B cell (primary cell): ENCODE measurements at regions not wholly inside any gene's neighbourhood (a gene's known extent, or its start where the extent isn't known, plus 50 kb on each side); places are given as distances from the start of the nearest gene placed in this dataset.

Experiments
- ATAC-seq: fragments of 200-7000 bp; cut with Tn5 transposase; one replicate; pipeline ENCODE4 v1.10.0; 2021; ENCODE audit warnings: low read depth, mild to moderate bottlenecking, moderate number of reproducible peaks, moderate library complexity
- CTCF ChIA-PET: fragments of 350-600 bp; sonication (Branson Sonifier 250); formaldehyde crosslinking; loops from one replicate; lab custom pipeline; 2021; ENCODE audit warnings: antibody characterized with exemption, inconsistent platforms; lab: Charles Lee
- POLR2A ChIA-PET: fragments of 350-600 bp; sonication (Branson Sonifier 250); formaldehyde crosslinking; loops from one replicate; lab custom pipeline; 2021; ENCODE audit warnings: antibody characterized with exemption; lab: Charles Lee
- DNase-seq: peaks from one replicate; pipeline ENCODE4 v3.0.0; 2013
- H2AFZ ChIP-seq: 2 replicates; pipeline ENCODE4 v1.6.1; 2012; ENCODE audit warnings: mild to moderate bottlenecking, low read depth, low read length; ENCODE audit not compliant: insufficient read depth, poor library complexity, severe bottlenecking
- H3K27ac ChIP-seq, 2 donors: 1 replicate in 1 of 2; 2 replicates in 1 of 2; pipeline ENCODE4 v1.5.1; 2012 to 2013; ENCODE audit warnings: low read length in 2 of 2, mild to moderate bottlenecking in 2 of 2, moderate library complexity in 1 of 2
- H3K27me3 ChIP-seq, 4 experiments: fragments of 200-600 bp in 1 of 4; sonication (generic) in 1 of 4; replicated peaks in 1 of 4; 1 replicate in 2 of 4; 2 replicates in 2 of 4; pipeline versions ENCODE4 v1.6.1 to v1.7.0; 2013 to 2016; ENCODE audit warnings: low read length in 3 of 4, mild to moderate bottlenecking in 2 of 4, mixed read lengths in 1 of 4, moderate library complexity in 1 of 4; ENCODE audit not compliant: insufficient read depth in 4 of 4, control insufficient read depth in 3 of 4; ENCODE audit errors: control extremely low read depth in 1 of 4
- H3K36me3 ChIP-seq, 2 experiments: replicated peaks in 1 of 2; 1 replicate in 1 of 2; 2 replicates in 1 of 2; pipeline versions ENCODE4 v1.6.1 to v1.7.1; 2013; ENCODE audit warnings: low read length in 1 of 2; ENCODE audit not compliant: insufficient read depth in 2 of 2, control insufficient read depth in 1 of 2; ENCODE audit errors: control extremely low read depth in 1 of 2, extremely low read depth in 1 of 2
- H3K4me1 ChIP-seq, 2 donors: fragments of 200-600 bp in 1 of 2; sonication (generic) in 1 of 2; 1 replicate in 1 of 2; 2 replicates in 1 of 2; pipeline versions ENCODE4 v1.5.1 to v1.6.1; 2013 to 2017; ENCODE audit warnings: low read length in 2 of 2; ENCODE audit not compliant: control insufficient read depth in 2 of 2, insufficient read depth in 2 of 2
- H3K4me2 ChIP-seq: replicated peaks from 2 replicates; pipeline ENCODE3; 2012; ENCODE audit warnings: mild to moderate bottlenecking, low read depth, low read length; ENCODE audit not compliant: poor library complexity, severe bottlenecking
- H3K4me3 ChIP-seq, 5 experiments: fragments of 200-600 bp in 1 of 5; sonication (generic) in 1 of 5; 1 replicate in 3 of 5; 2 replicates in 2 of 5; pipeline versions ENCODE4 v1.5.1 to v1.7.0; 2011 to 2016; ENCODE audit warnings: low read length in 4 of 5, mild to moderate bottlenecking in 4 of 5, low read depth in 2 of 5, control low read depth in 1 of 5, moderate library complexity in 1 of 5; ENCODE audit not compliant: insufficient read depth in 1 of 5; ENCODE audit errors: control extremely low read depth in 1 of 5, extremely low read depth in 1 of 5
- H3K79me2 ChIP-seq: fragments of 200-600 bp; sonication (generic); one replicate; pipeline ENCODE4 v1.6.0; 2016; ENCODE audit warnings: low read length; ENCODE audit not compliant: control insufficient read depth, insufficient read depth
- H3K9ac ChIP-seq: fragments of 200-600 bp; sonication (generic); 2 replicates; pipeline ENCODE4 v1.6.1; 2017; ENCODE audit warnings: mild to moderate bottlenecking, low read length, moderate library complexity
- H3K9me3 ChIP-seq, 3 donors: one replicate each; pipeline versions ENCODE4 v1.6.1 to v1.7.1; 2013; ENCODE audit warnings: low read length in 2 of 3; ENCODE audit not compliant: control insufficient read depth in 2 of 3, insufficient read depth in 1 of 3; ENCODE audit errors: control extremely low read depth in 1 of 3
- H4K20me1 ChIP-seq: 2 replicates; pipeline ENCODE4 v1.6.0; 2012; ENCODE audit warnings: mild to moderate bottlenecking, low read length; ENCODE audit not compliant: insufficient read depth, control insufficient read depth, poor library complexity, severe bottlenecking
- H3K27ac Mint-ChIP-seq: one replicate; pipeline ENCODE4 v1.8.0; 2021; ENCODE audit warnings: mixed read lengths
- H3K27me3 Mint-ChIP-seq: one replicate; pipeline ENCODE4 v1.8.0; 2021; ENCODE audit warnings: mixed read lengths
- H3K4me1 Mint-ChIP-seq: one replicate; pipeline ENCODE4 v1.8.0; 2021; ENCODE audit warnings: mixed read lengths
- H3K4me3 Mint-ChIP-seq: one replicate; pipeline ENCODE4 v1.8.0; 2021; ENCODE audit warnings: mixed read lengths
- H3K9me3 Mint-ChIP-seq: one replicate; pipeline ENCODE4 v1.8.0; 2022; ENCODE audit warnings: mixed read lengths; ENCODE audit not compliant: insufficient read depth
- EZH2 ChIP-seq: IDR thresholded peaks from 2 replicates; pipeline ENCODE4 v1.6.1; 2012; ENCODE audit warnings: borderline replicate concordance, low read depth, mild to moderate bottlenecking, moderate library complexity, low read length; ENCODE audit not compliant: insufficient read depth, poor library complexity, severe bottlenecking
- WGBS: methylation state at CpG from one replicate; pipeline ENCODE4 v1.1.5; 2013; ENCODE audit warnings: missing lambda C conversion rate; ENCODE audit not compliant: insufficient coverage; 5-methylcytosine and 5-hydroxymethylcytosine counted together
- intact Hi-C: fragments of 100-400 bp; cut with micrococcal nuclease; formaldehyde crosslinking; loops from one replicate; pipeline ENCODE4 v1.10.0; 2022
- TF ChIP-seq, protein P1 (sequence below): fragments of 200-600 bp; IDR thresholded peaks from one replicate; pipeline ENCODE4 v1.8.0; 2022; ENCODE audit warnings: antibody characterized with exemption, mild to moderate bottlenecking

DNA sequence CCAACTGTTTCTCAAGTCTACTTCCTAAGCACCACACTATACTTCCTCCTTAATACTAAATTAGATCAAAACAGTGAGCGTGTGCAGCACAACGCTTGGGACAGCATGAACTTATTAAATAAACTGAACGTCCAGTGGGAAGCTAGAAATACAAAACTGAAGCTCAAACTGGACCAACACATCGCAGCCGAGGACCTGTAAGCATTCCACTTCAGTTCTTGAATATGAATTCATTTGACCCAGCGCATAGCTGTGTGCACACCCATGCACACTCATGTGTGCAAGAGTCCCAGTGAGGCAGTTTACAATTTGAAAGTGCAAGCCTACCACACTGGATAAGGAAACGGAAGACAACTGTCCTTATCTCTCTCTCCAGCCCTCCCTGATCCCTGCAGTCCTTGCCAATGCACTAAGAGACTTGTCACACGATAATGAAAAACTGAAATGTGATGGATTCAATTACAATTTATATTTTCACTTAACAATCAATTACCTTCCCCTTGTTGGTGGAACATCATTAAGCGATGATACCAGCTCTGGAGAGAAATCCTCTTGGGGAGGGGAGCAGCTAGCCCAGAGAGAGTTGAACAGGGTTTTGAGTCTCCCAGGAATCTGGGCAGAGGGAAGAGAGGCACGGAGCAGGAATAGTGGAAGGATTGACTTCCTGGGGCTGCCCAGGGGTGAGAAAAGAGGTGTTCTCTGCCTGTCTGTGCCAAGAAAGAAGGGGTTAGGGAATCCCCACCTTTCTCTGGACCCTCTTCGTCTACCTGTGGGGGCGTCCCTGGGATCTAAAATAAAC lies 186.5 kb upstream of the KLHL29 start:
- Histone ChIP-seq H4K20me1 (no peaks in the 10 kb centered on the region), H2AFZ (no peak overlapping the region), H3K79me2 (no peaks in the 10 kb centered on the region), H3K4me3 (no peak overlapping the region), H3K27me3 (no peaks in the 10 kb centered on the region), H3K9me3 (peaks cover 0 to 7% (median 0%) of the 10 kb centered on the region in 3 donors), H3K27ac (no peak overlapping the region), H3K4me1 (no peaks in the 10 kb centered on the region), H3K4me2 (no peak overlapping the region), H3K9ac (no peak overlapping the region), H3K36me3 (no peaks in the 10 kb centered on the region)
- TF ChIP-seq, protein P1, sequence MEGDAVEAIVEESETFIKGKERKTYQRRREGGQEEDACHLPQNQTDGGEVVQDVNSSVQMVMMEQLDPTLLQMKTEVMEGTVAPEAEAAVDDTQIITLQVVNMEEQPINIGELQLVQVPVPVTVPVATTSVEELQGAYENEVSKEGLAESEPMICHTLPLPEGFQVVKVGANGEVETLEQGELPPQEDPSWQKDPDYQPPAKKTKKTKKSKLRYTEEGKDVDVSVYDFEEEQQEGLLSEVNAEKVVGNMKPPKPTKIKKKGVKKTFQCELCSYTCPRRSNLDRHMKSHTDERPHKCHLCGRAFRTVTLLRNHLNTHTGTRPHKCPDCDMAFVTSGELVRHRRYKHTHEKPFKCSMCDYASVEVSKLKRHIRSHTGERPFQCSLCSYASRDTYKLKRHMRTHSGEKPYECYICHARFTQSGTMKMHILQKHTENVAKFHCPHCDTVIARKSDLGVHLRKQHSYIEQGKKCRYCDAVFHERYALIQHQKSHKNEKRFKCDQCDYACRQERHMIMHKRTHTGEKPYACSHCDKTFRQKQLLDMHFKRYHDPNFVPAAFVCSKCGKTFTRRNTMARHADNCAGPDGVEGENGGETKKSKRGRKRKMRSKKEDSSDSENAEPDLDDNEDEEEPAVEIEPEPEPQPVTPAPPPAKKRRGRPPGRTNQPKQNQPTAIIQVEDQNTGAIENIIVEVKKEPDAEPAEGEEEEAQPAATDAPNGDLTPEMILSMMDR: no peak
- intact Hi-C loops: no loop called here
- no peak for DNase-seq
- WGBS: 90% methylated on average over 11 of the region's 12 CpGs
- H3K27me3 Mint-ChIP-seq: peaks cover 7% of the 10 kb centered on the region
- no peaks in the 10 kb centered on the region for H3K4me1 Mint-ChIP-seq
- H3K9me3 Mint-ChIP-seq: peaks cover 5% of the 10 kb centered on the region
- POLR2A ChIA-PET: no interaction called here
- CTCF ChIA-PET: no interaction called here
- H3K4me3 Mint-ChIP-seq: no peak overlapping the region
- no peak for ATAC-seq
- no peak overlapping the region for H3K27ac Mint-ChIP-seq

DNA sequence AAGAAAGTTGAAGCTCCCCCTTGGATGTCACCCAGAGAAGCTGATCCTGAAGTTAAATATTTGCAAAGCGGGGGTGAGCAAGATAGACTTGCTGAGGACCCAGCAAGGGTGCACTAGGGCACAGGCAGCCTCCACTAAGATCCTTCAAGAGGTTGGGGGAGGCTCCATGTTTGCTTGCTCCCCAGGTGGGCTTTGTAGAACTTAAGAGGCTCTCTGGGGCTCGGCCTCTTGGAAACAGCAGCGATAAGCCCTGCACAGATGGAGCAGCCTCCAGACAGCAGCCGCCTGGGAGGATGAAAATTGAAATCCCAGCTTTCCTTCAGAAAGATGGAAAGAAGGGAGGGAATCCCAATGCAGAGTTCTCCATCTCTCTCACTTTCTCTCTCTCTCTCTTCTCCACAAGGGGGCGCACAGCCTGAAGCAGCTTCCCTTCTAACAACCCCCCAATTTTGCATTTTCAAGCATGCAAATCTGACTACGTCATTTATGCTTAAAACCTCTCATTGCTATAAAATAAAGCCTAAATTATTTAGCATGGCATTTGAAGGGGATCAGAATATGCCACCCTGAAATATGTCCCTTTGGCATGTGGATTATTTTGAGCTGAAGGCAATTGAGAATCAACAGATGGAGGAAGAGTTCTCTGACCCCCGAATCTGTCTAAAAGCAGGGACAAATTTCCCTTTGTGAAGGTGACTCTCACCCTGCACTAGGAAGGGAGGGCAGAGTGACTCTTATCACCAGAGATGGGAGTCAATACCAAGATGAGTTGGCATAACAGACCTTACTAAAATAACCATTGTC lies 185.7 kb upstream of the KLHL29 start:
- no peaks in the 10 kb centered on the region for H4K20me1 ChIP-seq
- intact Hi-C loops: no loop called here
- H3K36me3 ChIP-seq: no peaks in the 10 kb centered on the region
- Mint-ChIP-seq H3K27ac (no peak overlapping the region), H3K9me3 (peaks cover 7% of the 10 kb centered on the region), H3K4me1 (no peaks in the 10 kb centered on the region), H3K27me3 (peaks cover 7% of the 10 kb centered on the region), H3K4me3 (no peak overlapping the region)
- ChIA-PET CTCF (no interaction called here), POLR2A (no interaction called here)
- H3K79me2 ChIP-seq: no peaks in the 10 kb centered on the region
- 88% methylated on average over 3 of the region's 7 CpGs for WGBS
- DNase-seq (no peak), ATAC-seq (no peak)
- no peak overlapping the region for H3K4me2 ChIP-seq
- peaks cover 0 to 7% (median 0%) of the 10 kb centered on the region in 3 donors for H3K9me3 ChIP-seq
- H3K27ac ChIP-seq: no peak overlapping the region
- TF ChIP-seq, protein P1: no peak
- TF ChIP-seq EZH2: no peak
- no peaks in the 10 kb centered on the region for H3K4me1 ChIP-seq
- no peak overlapping the region for H2AFZ ChIP-seq
- no peak overlapping the region for H3K4me3 ChIP-seq
- no peak overlapping the region for H3K9ac ChIP-seq
- H3K27me3 ChIP-seq: no peaks in the 10 kb centered on the region
